Common myeloid progenitor, CD34-positive (primary cell): ENCODE measurements at regions not wholly inside any gene's neighbourhood (a gene's known extent, or its start where the extent isn't known, plus 50 kb on each side); places are given as distances from the start of the nearest gene placed in this dataset.
"Not testable (repeated sequence)": the region's sequence is repeated elsewhere in the genome, so short reads cannot be mapped to it uniquely, and the experiment has no call there.

Source experiments
- CTCF ChIA-PET: fragments of 350-600 bp; sonication (Branson Sonifier 250); formaldehyde crosslinking; loops from one replicate; lab custom pipeline; 2021; ENCODE audit warnings: antibody characterized with exemption; lab: Charles Lee
- POLR2A ChIA-PET: fragments of 350-600 bp; sonication (Branson Sonifier 250); formaldehyde crosslinking; loops from one replicate; lab custom pipeline; 2021; ENCODE audit warnings: antibody characterized with exemption; lab: Charles Lee
- DNase-seq, 3 donors: peaks; one replicate each; pipeline versions ENCODE4 v3.0.0 to v3.0.0-alpha.2; 2013
- H3K27ac ChIP-seq, 2 experiments: 1 replicate in 1 of 2; 2 replicates in 1 of 2; pipeline ENCODE4 v1.7.0; 2013; ENCODE audit warnings: inconsistent platforms in 2 of 2, low read length in 2 of 2, mild to moderate bottlenecking in 2 of 2, low read depth in 1 of 2, moderate library complexity in 1 of 2; ENCODE audit not compliant: severe bottlenecking in 2 of 2, insufficient read depth in 1 of 2, poor library complexity in 1 of 2
- H3K27me3 ChIP-seq, 5 experiments: replicated peaks in 2 of 5; 1 replicate in 3 of 5; 2 replicates in 2 of 5; pipeline versions ENCODE4 v1.6.1 to v1.7.0; 2013; ENCODE audit warnings: low read length in 4 of 5, mild to moderate bottlenecking in 2 of 5, moderate library complexity in 2 of 5, inconsistent platforms in 1 of 5; ENCODE audit not compliant: insufficient read depth in 5 of 5, control insufficient read depth in 4 of 5
- H3K36me3 ChIP-seq, 4 experiments: 1 replicate in 2 of 4; 2 replicates in 2 of 4; pipeline versions ENCODE4 v1.6.1 to v1.7.0; 2013; ENCODE audit warnings: low read length in 3 of 4, control low read depth in 1 of 4, mild to moderate bottlenecking in 1 of 4; ENCODE audit not compliant: control insufficient read depth in 4 of 4, insufficient read depth in 4 of 4
- H3K4me1 ChIP-seq, 4 experiments: 1 replicate in 3 of 4; 2 replicates in 1 of 4; pipeline versions ENCODE4 v1.6.1 to v1.7.1; 2013; ENCODE audit warnings: low read length in 3 of 4, mild to moderate bottlenecking in 3 of 4, control low read depth in 1 of 4, inconsistent platforms in 1 of 4, moderate library complexity in 1 of 4; ENCODE audit not compliant: control insufficient read depth in 4 of 4, insufficient read depth in 4 of 4; ENCODE audit errors: control extremely low read depth in 1 of 4
- H3K4me3 ChIP-seq, 7 experiments: 1 replicate in 4 of 7; 2 replicates in 3 of 7; pipeline versions ENCODE4 v1.5.1 to v1.7.0; 2013; ENCODE audit warnings: mild to moderate bottlenecking in 7 of 7, low read length in 6 of 7, moderate library complexity in 6 of 7, inconsistent platforms in 2 of 7, low read depth in 2 of 7, control low read depth in 1 of 7; ENCODE audit not compliant: insufficient read depth in 4 of 7, control insufficient read depth in 1 of 7; ENCODE audit errors: extremely low read depth in 1 of 7
- H3K9me3 ChIP-seq, 5 experiments: 1 replicate in 4 of 5; 2 replicates in 1 of 5; pipeline versions ENCODE4 v1.6.1 to v1.7.1; 2013; ENCODE audit warnings: low read length in 4 of 5, mild to moderate bottlenecking in 2 of 5, inconsistent platforms in 1 of 5, low read depth in 1 of 5, moderate library complexity in 1 of 5; ENCODE audit not compliant: control insufficient read depth in 4 of 5, insufficient read depth in 2 of 5; ENCODE audit errors: control extremely low read depth in 1 of 5
- WGBS: methylation state at CpG from one replicate; pipeline ENCODE4 v1.1.5; 2013; ENCODE audit not compliant: insufficient coverage; 5-methylcytosine and 5-hydroxymethylcytosine counted together

DNA sequence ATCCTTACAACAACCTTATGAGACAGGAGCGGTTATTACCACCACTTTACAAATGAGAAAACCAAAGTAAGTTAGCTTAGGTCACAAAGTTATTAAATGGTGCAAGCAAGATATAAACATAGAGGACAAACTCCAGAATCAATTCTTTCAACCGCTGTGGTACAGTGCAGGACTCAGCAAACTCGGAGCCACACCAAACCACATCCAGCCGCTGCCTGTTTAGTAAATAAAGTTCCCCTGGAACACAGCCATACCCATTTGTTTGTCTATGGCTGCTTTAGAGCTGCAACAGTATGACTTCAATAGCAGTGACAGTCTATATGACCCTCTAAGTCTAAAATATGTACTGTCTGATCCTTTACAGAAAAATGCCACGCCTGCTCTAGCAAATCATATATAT, 1567.2 kb upstream of the WWC1 start:
- WGBS = 100% methylated on average over 2 of the region's 5 CpGs
- Histone ChIP-seq H3K27me3 (no peaks in the 10 kb centered on the region), H3K4me3 (no peak overlapping the region), H3K9me3 (no peaks in the 10 kb centered on the region), H3K4me1 (no peaks in the 10 kb centered on the region), H3K36me3 (no peaks in the 10 kb centered on the region), H3K27ac (no peak overlapping the region)
- no peak for DNase-seq
- ChIA-PET CTCF (no interaction called here), POLR2A (no interaction called here)

DNA sequence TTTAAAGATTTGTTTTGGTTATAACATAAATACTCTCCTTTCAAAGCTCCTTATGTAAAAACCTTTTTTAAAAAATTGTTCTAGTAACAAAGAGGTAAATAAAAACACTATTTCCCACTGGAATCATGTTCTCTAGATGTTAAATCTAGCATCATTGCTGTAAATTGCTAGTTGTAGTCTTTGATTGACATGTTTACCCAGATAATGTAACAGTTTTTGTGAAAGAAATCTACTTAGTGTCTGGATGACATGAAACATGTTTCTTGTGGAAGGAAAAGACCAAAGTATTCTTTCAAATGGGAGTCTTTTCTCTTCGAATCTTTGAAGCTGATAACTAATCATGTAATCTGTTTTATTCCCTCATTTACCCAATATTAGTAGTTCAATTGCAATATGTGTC, 1565.9 kb upstream of the WWC1 start:
- POLR2A ChIA-PET = no interaction called here
- WGBS = 86% methylated on average over 1 of the region's 1 CpG

DNA sequence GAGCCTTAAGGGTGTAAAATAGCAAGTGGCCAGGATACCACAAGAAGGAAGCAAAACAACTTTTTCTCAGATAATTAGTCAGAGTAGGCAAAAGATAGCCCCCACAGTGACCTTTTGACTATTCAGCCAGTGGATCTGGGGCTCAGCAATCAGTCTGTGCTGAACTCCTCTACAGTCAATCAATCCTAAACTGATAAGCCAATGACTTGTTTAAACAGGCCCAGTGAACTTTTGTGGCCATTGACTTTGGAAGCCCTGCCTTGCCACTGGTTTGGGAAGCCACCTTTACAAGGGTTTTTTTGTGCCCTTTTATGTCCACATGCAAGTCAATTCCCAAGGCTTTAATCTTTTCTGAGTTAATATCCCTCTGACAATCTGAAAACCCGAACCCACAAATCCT, 1565.0 kb upstream of the WWC1 start:
- CTCF ChIA-PET = interaction anchor here (1.4 kb wide), 1 partner anchor 9 kb away, joined by 6 read pairs; no protein-coding TSS in a partner anchor
- POLR2A ChIA-PET = no interaction called here
- Histone ChIP-seq H3K27ac (no peak overlapping the region), H3K36me3 (no peaks in the 10 kb centered on the region), H3K27me3 (no peaks in the 10 kb centered on the region), H3K9me3 (no peaks in the 10 kb centered on the region), H3K4me3 (no peak overlapping the region), H3K4me1 (no peaks in the 10 kb centered on the region)
- WGBS = 100% methylated on average over 1 of the region's 1 CpG
- no peak for DNase-seq

More for the DNA sequence above, 1565.9 kb upstream of the WWC1 start:
- CTCF ChIA-PET = interaction anchor here (1.4 kb wide), 1 partner anchor 10 kb away, joined by 6 read pairs; no protein-coding TSS in a partner anchor
- Histone ChIP-seq H3K27me3 (no peaks in the 10 kb centered on the region), H3K4me1 (no peaks in the 10 kb centered on the region), H3K27ac (no peak overlapping the region), H3K36me3 (no peaks in the 10 kb centered on the region), H3K9me3 (no peaks in the 10 kb centered on the region), H3K4me3 (no peak overlapping the region)
- no peak for DNase-seq

DNA sequence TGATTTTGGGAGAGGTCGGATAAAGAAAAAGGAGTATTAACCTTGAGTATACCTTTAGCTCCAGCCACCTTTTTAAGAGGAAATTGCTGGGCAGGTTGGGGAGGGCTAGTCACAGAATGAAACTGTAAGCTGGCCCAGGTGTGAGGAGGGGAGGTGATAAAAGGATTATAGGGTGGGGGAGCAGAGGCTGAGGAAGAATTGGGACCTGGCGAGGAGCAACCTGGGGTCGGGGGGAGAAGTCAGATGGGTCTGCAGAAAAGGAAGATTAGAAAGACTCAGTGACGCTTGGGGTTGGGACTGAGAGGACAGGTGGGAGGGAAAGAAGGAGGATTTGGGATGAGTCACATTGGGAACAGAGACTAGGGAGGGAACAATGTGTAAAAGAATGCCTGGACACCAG, 1548.5 kb upstream of the WWC1 start:
- POLR2A ChIA-PET, CTCF ChIA-PET, H3K4me1 ChIP-seq, H3K36me3 ChIP-seq, H3K9me3 ChIP-seq, H3K27ac ChIP-seq, H3K27me3 ChIP-seq, H3K4me3 ChIP-seq, DNase-seq: not testable (repeated sequence)
- whole genome bisulfite sequencing = 92% methylated on average over 2 of the region's 4 CpGs

DNA sequence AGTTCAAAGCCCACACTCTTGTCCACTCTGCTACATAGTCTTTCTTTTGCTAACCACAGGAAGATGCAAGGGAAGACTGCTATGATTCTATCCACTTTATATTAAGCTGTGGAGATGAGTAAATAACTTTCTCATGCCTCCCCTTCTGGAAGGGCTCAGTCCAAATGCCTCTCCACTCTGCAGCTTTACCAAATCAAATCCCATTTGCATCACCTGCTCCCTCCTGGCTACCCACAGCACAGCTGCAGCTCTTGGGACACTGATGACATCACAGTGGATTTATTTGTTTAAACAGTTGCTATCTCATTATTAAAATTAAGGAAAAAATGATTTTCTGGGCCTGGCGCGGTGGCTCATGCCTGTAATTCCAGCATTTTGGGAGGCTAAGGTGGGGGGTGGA, 1544.9 kb upstream of the WWC1 start:
- no peaks in the 10 kb centered on the region for H3K36me3 ChIP-seq
- ChIA-PET POLR2A (no interaction called here), CTCF (no interaction called here)
- no peak overlapping the region for H3K27ac ChIP-seq
- no peaks in the 10 kb centered on the region for H3K4me1 ChIP-seq
- H3K9me3 ChIP-seq = no peaks in the 10 kb centered on the region
- no peak for DNase-seq
- H3K27me3 ChIP-seq = no peaks in the 10 kb centered on the region
- no CpG with 5 or more reads among the region's 2 CpGs for WGBS
- H3K4me3 ChIP-seq = no peak overlapping the region

DNA sequence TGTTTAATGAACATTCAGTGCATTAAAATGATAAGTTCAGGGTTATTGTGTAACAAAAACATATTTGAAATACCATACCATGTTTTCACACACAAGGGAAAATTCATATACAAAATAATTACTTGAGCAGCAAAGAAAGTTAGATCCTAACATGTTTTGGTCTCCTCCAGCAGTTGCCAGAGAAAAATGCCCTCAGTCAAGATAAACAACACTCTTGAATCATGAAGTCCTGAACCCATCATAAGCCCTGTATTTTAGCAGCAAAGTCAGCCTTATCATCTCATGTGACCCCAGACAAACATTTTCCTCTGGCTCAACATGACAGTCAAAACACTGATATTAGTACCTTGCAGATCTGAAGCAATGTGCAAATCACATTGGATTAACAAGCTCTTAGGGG, 1541.1 kb upstream of the WWC1 start:
- H3K4me1 ChIP-seq = no peaks in the 10 kb centered on the region
- no peaks in the 10 kb centered on the region for H3K9me3 ChIP-seq
- no peak for DNase-seq
- H3K36me3 ChIP-seq = no peaks in the 10 kb centered on the region
- no peak overlapping the region for H3K27ac ChIP-seq
- ChIA-PET CTCF (no interaction called here), POLR2A (no interaction called here)
- no peak overlapping the region for H3K4me3 ChIP-seq
- no peaks in the 10 kb centered on the region for H3K27me3 ChIP-seq

DNA sequence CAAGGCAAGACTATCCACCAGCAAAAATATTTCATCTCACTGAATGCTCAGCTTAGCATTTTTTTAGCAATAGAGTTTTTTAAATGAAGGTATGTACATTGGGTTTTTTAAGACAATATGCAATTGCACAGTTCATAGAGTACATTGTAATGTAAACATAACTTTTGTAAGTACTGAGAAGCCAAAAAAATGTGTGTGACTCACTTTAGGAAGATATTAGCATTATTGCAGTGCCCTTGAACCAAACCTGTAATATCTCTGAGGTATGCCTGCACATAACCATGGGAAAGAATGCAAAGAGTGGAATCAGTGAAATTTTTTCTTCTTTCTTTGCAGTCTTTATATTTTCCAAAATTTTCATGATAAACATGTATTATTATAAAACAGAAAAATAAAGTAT, 1533.3 kb upstream of the WWC1 start:
- Histone ChIP-seq H3K27ac (no peak overlapping the region), H3K27me3 (no peaks in the 10 kb centered on the region), H3K4me1 (no peaks in the 10 kb centered on the region), H3K4me3 (no peak overlapping the region), H3K36me3 (no peaks in the 10 kb centered on the region), H3K9me3 (peaks cover 0 to 2% (median 0%) of the 10 kb centered on the region in 5 experiments)
- CTCF ChIA-PET = no interaction called here
- no peak for DNase-seq
- POLR2A ChIA-PET = no interaction called here
